ENCODE measurements at regions not wholly inside any gene's neighbourhood (a gene's known extent, or its start where the extent isn't known, plus 50 kb on each side); places are given as distances from the start of the nearest gene placed in this dataset.

- DNase-seq: no peak
Observed at GRCh38 chr18:22114526-22115321, 54.7 kb upstream of the GATA6 start.

DNA sequence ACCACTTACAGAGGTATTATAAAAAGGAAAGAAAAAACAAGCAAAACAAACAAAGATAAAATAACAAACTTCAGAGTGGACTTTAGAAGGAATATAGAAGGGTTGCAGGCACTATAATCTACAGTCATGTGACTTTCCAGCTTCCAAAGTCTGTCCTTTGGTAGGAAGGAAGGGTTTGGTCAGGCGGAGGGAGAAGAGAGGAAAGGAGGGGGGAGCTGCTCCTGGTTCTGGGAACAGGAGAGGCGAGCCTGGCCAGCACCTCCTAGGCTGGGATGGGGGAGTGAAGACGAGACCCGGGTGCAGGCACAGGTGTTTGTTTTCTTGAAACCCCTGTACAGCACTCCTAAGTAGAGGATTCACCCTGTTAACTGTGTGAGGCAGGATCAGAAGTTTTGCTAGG lies 53.8 kb upstream of the GATA6 start:
- no peak for DNase-seq
